HFFc6 (cell line): ENCODE measurements at regions not wholly inside any gene's neighbourhood (a gene's known extent, or its start where the extent isn't known, plus 50 kb on each side); places are given as distances from the start of the nearest gene placed in this dataset.

Experiments
- DNase-seq: peaks from one replicate; pipeline ENCODE4 v3.0.0-alpha.2; 2018
- H3K27ac Mint-ChIP-seq: 2 replicates; pipeline ENCODE4 v1.8.0; 2020; ENCODE audit warnings: mild to moderate bottlenecking, mixed read lengths
- H3K27me3 Mint-ChIP-seq: 2 replicates; pipeline ENCODE4 v1.8.0; 2021; ENCODE audit warnings: mild to moderate bottlenecking, moderate library complexity, mixed read lengths; ENCODE audit not compliant: insufficient read depth
- H3K36me3 Mint-ChIP-seq: 2 replicates; pipeline ENCODE4 v1.8.0; 2021; ENCODE audit warnings: low read depth, mixed read lengths
- H3K4me1 Mint-ChIP-seq: 2 replicates; pipeline ENCODE4 v1.8.0; 2020; ENCODE audit warnings: low read depth, mixed read lengths
- H3K4me3 Mint-ChIP-seq: 2 replicates; pipeline ENCODE4 v1.8.0; 2020; ENCODE audit warnings: mild to moderate bottlenecking, moderate library complexity, mixed read lengths
- H3K9me3 Mint-ChIP-seq: 2 replicates; pipeline ENCODE4 v1.8.0; 2020; ENCODE audit warnings: mild to moderate bottlenecking, mixed read lengths
- TF ChIP-seq, protein P1 (sequence below): fragments of 200-600 bp; sonication (generic); IDR thresholded peaks from 2 replicates; pipeline ENCODE4 v1.5.0; 2021; ENCODE audit warnings: antibody characterized with exemption, mild to moderate bottlenecking

DNA sequence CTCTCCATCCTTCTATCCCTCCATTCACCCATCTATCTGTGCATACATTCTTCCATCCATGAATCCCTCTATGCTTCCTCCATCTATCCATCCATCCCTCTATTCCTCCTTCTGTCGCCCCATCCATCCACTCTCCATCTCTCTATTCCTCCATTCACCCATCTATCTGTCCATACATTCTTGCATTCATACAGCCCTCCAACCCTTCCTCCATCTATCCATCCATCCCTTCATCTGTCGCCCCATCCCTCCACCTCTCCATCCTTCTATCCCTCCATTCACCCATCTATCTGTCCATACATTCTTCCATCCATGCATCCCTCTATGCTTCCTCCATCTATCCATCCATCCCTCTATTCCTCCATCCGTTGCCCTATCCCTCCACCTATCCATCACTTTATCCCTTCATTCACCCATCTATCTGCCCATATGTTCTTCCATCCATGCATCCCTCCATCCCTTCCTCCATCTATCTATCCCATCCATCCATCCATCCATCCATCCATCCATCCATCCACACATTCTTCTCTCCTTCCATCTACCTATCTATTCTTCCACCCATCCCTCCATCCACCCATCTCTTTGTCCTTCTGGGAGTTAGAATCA lies 272.5 kb upstream of the TNRC6C start:
- TF ChIP-seq, protein P1, sequence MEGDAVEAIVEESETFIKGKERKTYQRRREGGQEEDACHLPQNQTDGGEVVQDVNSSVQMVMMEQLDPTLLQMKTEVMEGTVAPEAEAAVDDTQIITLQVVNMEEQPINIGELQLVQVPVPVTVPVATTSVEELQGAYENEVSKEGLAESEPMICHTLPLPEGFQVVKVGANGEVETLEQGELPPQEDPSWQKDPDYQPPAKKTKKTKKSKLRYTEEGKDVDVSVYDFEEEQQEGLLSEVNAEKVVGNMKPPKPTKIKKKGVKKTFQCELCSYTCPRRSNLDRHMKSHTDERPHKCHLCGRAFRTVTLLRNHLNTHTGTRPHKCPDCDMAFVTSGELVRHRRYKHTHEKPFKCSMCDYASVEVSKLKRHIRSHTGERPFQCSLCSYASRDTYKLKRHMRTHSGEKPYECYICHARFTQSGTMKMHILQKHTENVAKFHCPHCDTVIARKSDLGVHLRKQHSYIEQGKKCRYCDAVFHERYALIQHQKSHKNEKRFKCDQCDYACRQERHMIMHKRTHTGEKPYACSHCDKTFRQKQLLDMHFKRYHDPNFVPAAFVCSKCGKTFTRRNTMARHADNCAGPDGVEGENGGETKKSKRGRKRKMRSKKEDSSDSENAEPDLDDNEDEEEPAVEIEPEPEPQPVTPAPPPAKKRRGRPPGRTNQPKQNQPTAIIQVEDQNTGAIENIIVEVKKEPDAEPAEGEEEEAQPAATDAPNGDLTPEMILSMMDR, result no peak
- H3K27me3 Mint-ChIP-seq, result peaks cover 13% of the 10 kb centered on the region
- H3K4me1 Mint-ChIP-seq, result peaks cover 7% of the 10 kb centered on the region; the same call in 1 of the 2 replicates
- H3K36me3 Mint-ChIP-seq, result no peaks in the 10 kb centered on the region
- DNase-seq, result no peak
- H3K9me3 Mint-ChIP-seq, result no peaks in the 10 kb centered on the region
- H3K27ac Mint-ChIP-seq, result no peak overlapping the region
- H3K4me3 Mint-ChIP-seq, result no peak overlapping the region

DNA sequence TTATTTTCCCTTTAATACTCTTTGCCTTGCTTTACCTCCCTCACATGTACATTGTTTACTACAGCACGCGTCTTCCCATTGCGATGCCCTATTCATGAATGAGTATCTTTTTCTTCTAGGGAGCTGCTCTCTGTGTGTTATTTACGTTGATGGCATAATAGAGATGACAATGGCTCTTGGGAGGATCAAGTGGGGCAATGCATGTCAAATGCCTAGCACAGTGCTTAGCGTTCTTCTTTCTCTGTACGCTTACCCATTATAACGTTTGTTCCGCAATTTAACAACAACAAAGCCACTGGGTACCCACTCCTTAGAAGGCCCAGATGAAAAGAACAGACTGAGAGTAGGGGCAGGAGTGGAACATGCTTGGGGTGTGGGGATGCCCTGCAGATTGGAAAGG lies 271.6 kb upstream of the TNRC6C start:
- H3K27me3 Mint-ChIP-seq, result peaks cover 17% of the 10 kb centered on the region
- H3K4me3 Mint-ChIP-seq, result no peak overlapping the region
- TF ChIP-seq, protein P1, result no peak
- no peak for DNase-seq
- no peaks in the 10 kb centered on the region for H3K9me3 Mint-ChIP-seq
- no peak overlapping the region for H3K27ac Mint-ChIP-seq
- H3K4me1 Mint-ChIP-seq, result peaks cover 8% of the 10 kb centered on the region; the same call in 1 of the 2 replicates
- no peaks in the 10 kb centered on the region for H3K36me3 Mint-ChIP-seq

DNA sequence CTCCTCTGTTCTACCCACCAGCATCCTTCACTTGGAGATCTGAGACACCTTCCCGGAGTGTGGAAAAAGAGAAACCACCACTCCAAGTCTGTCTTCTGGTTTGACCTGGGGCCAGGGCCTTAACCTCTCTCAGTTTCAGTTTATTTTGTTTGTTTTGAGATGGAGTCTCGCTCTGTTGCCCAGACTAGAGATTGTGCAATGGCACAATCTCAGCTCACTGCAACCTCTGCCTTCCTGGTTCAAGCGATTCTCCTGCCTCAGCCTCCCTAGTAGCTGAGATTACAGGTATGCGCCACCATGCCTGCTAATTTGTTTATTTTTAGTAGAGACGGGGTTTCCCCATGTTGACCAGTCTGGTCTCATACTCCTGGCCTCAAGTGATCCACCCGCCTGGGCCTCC lies 271.1 kb upstream of the TNRC6C start:
- no peaks in the 10 kb centered on the region for H3K36me3 Mint-ChIP-seq
- H3K9me3 Mint-ChIP-seq, result no peaks in the 10 kb centered on the region
- H3K4me1 Mint-ChIP-seq, result peaks cover 13% of the 10 kb centered on the region
- no peak for DNase-seq
- TF ChIP-seq, protein P1, result no peak
- H3K27ac Mint-ChIP-seq, result no peak overlapping the region
- peaks cover 20% of the 10 kb centered on the region for H3K27me3 Mint-ChIP-seq
- no peak overlapping the region for H3K4me3 Mint-ChIP-seq

DNA sequence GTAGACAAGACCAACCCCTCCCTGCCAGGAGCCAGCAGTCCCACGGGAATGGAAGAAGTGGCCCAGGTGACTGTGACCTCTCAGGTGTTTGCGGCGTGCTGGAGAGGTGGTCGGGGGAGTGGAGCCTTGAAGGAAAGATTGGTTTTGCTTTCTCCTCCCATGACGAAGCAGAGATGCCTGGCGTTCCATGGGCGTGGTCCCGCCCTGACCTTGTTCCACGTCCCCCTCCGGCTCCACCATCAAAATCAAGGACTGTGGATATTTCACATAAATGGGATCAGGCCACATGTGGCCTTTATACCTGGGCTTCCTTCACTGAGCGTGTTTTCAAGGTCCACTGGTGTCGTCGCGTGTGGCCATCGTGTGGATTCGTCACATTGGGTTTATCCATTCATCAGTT lies 270.6 kb upstream of the TNRC6C start:
- H3K4me3 Mint-ChIP-seq, result no peak overlapping the region

DNA sequence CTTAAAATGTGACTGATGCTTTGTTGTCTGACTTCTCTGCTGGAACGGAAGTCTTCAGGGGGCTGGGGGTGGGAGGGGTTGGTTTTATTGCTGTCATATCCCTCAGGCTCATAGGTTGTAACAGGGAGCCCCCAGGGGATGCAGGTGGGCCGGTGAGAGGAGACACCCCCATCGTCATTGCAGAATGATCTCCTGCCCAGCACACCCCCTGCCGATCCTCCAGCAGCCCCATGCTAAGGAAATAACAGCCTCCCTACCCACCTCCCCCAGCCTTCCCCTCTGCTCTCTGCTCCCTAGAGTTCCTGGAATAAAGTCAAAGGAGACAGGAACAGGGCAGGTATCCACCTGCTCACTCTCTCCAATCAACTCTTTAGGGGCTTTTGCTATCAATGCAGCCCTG lies 270.1 kb upstream of the TNRC6C start:
- TF ChIP-seq, protein P1, result no peak
- no peak for DNase-seq

More for the DNA sequence above, 270.6 kb upstream of the TNRC6C start:
- Mint-ChIP-seq H3K36me3 (no peaks in the 10 kb centered on the region), H3K9me3 (no peaks in the 10 kb centered on the region), H3K27ac (no peak overlapping the region), H3K27me3 (peaks cover 21% of the 10 kb centered on the region), H3K4me1 (peaks cover 18% of the 10 kb centered on the region)
- TF ChIP-seq, protein P1, result no peak
- no peak for DNase-seq

More for the DNA sequence above, 270.1 kb upstream of the TNRC6C start:
- Mint-ChIP-seq H3K27ac (no peak overlapping the region), H3K27me3 (peaks cover 21% of the 10 kb centered on the region), H3K4me3 (no peak overlapping the region), H3K9me3 (no peaks in the 10 kb centered on the region), H3K36me3 (no peaks in the 10 kb centered on the region), H3K4me1 (peaks cover 19% of the 10 kb centered on the region)
